NCI-H345 treated with DMSO at 0.1 percent for 48 hours (cell line): ENCODE measurements at regions not wholly inside any gene's neighbourhood (a gene's known extent, or its start where the extent isn't known, plus 50 kb on each side); places are given as distances from the start of the nearest gene placed in this dataset.
A peak's percentile ranks its signal among the peaks of the same experiment; 100 is the strongest.

Experiments used
- DNase-seq: peaks from one replicate; lab custom pipeline; 2025; ENCODE audit not compliant: unreplicated experiment; lab: John Stamatoyannopoulos, UW

DNA sequence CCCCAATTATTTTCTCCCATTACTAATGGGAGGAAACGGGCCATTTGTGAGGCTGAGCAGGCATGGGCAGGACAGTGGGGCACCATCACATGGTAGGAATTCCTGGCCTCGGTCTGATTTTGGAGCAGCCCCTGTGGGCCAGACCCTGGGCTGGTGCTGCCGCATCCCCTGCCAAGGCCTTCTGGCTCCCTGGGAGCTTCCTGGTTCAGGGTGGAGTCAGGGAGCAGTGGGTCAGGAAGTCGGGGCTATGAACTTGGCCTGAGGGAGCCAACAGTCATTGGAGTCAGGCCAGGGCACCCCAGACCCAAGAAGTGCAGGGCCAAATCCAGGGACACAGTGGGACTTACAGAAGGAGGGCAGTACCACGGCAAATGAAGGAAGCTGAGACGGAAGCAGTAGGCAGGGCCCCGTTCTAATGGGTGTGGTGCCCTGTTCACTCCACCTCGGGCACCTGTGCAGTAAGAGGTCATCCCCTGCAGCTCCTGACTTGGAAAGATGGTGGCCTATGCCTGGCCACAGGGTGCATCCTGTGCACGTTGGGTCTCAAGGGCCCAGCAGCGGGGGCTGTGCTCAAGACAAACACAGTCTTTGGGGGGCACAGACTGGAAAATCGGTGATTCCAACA lies 328.1 kb downstream of the SMAD2 start:
- DNase-seq = no peak

- no peak for DNase-seq
Measured at GRCh38 chr18:47601581-47602272, 328.7 kb downstream of the SMAD2 start.

DNA sequence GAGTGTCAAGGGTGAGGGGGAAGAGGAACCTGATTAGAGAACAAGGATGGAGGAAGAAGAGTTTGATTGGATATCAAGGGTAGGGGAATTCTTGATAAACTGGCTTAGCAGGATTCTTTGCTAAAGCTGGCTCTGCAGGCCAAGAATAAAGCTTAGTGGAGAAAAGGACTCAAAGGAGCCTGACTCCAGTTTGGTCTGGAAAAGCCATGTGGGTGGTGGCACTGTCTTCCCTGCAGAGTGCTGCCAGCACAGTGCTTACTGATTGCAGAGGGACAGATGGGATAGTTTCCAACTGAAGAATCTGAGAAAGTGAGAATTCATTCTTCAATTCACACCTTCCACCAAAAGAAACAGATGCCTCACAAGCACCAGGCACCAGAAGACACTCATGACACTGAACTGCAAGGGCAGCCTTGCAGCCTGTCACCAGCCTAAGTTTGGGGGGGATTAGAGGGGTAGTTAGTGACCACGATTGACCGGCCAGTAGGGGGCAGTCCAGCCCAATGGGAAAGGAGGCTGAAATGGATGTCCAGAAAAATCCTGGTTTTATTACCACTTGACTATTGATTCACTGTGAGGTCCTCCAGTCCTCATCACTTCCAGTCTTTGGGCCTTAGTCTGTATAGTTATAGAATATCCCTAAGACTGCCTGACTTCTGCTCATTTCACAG lies 334.5 kb downstream of the SMAD2 start:
- DNase-seq = no peak

GRCh38 chr18:47594621-47595086 lies 335.8 kb downstream of the SMAD2 start:
- peak; percentile 29 for DNase-seq

- DNase-seq = peak; percentile 9
Measured at GRCh38 chr18:47593744-47594472, 336.6 kb downstream of the SMAD2 start.

DNA sequence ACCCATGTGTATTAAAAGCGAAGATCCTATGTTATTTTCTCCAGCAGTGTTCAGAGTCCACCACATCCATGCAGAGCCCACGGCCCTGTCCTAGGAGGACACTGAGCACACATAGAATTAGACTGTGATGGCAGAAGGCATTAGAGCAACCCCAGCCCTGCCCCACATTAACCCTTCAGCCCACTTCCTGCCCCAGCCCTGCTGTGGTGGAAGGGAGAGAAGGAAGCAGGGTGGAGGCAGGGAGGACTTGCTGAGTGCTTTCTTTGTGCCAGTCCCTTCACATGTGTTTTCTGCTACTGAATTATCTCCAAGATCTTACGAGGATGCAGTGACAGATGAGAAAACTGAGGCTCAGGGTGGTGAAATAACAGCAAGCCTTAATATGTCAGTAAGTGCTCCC lies 339.0 kb downstream of the SMAD2 start:
- no peak for DNase-seq

DNA sequence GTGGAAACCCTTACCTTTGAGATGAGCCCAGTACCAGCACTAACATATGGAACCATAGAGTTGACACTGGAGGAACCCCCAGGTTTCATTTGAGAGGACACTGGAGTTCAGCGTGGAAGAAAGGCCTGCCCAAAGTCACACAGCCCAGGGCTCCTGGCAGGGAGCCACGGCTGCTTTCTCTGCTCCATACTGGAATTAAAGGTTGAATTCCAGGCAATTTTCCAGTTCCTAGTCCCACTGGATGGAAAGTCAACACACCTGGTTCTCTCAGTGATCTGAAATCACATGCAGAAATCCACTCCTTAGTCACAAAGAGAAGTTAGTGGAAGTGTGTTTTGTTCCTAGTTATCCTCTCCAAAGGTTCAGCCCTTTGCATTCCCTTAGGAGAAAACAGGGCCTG lies 336.1 kb upstream of the SKOR2 start:
- DNase-seq = no peak

DNA sequence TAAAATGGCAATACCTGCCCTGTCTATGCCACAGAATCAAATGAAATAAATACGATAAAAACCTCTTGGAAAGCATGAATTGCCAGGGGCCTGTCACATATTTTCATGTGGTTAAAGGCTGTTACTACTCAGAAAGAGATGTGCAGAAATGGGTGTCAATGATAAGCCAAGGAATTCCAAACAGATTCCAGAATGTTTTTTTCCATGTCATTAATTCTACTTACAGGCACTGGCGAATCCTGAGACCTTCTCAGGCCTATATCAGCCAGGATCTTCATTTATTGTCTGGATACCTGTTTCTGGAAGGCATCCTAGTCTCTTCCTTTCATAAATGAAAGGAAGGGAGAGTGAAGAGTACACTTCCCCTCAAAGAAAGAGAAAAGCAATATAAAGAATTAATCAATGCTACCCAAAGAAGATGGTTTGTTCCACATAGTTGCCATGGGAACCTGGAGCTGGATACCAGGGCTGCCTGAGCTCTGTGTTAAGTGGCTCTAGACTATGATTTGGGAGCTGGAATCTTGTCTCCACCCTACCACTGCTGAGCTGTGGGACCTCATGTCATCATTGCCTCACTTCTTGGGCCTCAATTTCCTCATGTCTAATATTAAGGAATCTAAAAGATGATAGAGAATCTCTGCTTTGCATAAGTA lies 335.1 kb upstream of the SKOR2 start:
- DNase-seq = no peak

- no peak for DNase-seq
Measured at GRCh38 chr18:47585914-47586313, 334.5 kb upstream of the SKOR2 start.

GRCh38 chr18:47585136-47585535 lies 333.7 kb upstream of the SKOR2 start:
- no peak for DNase-seq

DNA sequence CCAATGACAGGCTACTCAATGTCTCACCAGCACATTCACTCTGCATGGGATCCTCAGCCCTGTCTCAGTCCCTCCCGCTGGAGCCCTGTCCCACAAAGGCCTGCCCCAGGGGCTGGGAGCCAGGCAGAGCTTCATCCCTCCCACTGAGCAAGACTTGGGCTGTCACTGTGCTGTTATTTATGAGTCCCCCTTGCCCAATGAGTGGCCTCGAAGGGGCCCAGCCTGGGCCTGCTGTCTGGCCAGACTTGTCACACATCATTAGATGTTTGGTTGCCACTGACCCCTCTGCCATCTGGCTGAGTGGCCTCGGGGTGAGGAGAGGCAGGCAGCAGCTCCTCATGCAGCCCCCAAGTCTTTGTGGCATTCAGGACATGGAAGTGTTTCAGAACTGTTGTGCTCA lies 330.6 kb upstream of the SKOR2 start:
- DNase-seq = no peak

- DNase-seq = no peak
Measured at GRCh38 chr18:47577520-47577919, 326.1 kb upstream of the SKOR2 start.

GRCh38 chr18:47574966-47575365 lies 323.5 kb upstream of the SKOR2 start:
- DNase-seq = peak; percentile 32

GRCh38 chr18:47571957-47572356 lies 320.5 kb upstream of the SKOR2 start:
- no peak for DNase-seq

GRCh38 chr18:47566809-47567208 lies 315.3 kb upstream of the SKOR2 start:
- no peak for DNase-seq

- no peak for DNase-seq
Measured at GRCh38 chr18:47560723-47561715, 309.6 kb upstream of the SKOR2 start.

- DNase-seq = no peak
Measured at GRCh38 chr18:47558110-47558750, 306.8 kb upstream of the SKOR2 start.

DNA sequence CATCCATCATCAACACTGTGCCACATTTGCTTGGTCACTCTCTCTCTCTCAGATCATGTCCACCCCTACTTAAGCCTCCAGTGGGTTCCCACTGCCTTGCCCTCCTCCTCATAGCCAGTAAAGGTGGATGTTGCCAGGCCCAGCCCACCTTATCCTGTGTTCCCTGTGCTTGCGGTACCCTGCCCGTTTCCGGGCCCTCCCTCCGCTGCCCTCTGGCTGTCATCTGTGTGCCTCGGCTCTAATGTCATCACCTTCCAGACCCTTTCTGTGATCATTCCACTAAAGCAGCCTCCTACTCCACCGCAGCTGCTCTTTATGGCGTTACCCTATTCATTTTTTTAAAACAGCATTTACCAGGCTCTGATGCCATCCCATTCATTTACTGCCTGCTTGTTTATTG lies 305.7 kb upstream of the SKOR2 start:
- no peak for DNase-seq

DNA sequence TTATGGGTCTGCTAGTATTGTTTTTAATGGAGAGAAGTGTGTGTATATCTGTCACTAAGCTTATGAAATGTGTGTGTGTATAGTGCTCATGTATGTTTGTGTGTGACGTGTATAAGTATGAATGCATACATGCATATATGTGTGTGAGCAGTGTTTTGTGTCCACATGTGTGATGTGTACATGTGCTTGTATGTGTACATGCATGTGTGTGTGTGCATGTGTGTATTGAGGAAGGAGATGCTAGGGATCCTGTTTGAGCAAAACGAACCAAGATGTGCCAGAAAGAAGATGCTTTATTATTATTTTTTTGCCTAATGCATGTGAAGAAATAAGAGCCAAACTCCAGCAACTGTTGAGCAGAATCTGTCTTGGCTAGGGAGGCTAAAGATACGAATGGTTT lies 301.3 kb upstream of the SKOR2 start:
- no peak for DNase-seq
